Transverse colon (tissue), 4 donors: ENCODE measurements at regions not wholly inside any gene's neighbourhood (a gene's known extent, or its start where the extent isn't known, plus 50 kb on each side); places are given as distances from the start of the nearest gene placed in this dataset.
"Not testable (repeated sequence)": the region's sequence is repeated elsewhere in the genome, so short reads cannot be mapped to it uniquely, and the experiment has no call there.

ENCODE experiments used
- POLR2A ChIP-seq: fragments of 450-650 bp; IDR thresholded peaks from one replicate; pipeline ENCODE4 v1.6.1; 2016; ENCODE audit warnings: antibody characterized with exemption, mild to moderate bottlenecking, moderate library complexity
- POLR2AphosphoS5 ChIP-seq, 3 donors: sonication (generic); formaldehyde crosslinking; IDR thresholded peaks; one replicate each; pipeline ENCODE4 v1.6.1; 2016; ENCODE audit warnings: antibody characterized with exemption in 3 of 3
- TF ChIP-seq, protein P1 (sequence below), 5 experiments: fragments of 200-600 bp in 3 of 5; fragments of 450-650 bp in 2 of 5; sonication (generic) in 3 of 5; IDR thresholded peaks; 1 replicate in 2 of 5; 2 replicates in 3 of 5; pipeline ENCODE4 v1.5.1; 2016 to 2017; ENCODE audit warnings: antibody characterized with exemption in 5 of 5, inconsistent platforms in 3 of 5, mild to moderate bottlenecking in 2 of 5, moderate library complexity in 1 of 5

DNA sequence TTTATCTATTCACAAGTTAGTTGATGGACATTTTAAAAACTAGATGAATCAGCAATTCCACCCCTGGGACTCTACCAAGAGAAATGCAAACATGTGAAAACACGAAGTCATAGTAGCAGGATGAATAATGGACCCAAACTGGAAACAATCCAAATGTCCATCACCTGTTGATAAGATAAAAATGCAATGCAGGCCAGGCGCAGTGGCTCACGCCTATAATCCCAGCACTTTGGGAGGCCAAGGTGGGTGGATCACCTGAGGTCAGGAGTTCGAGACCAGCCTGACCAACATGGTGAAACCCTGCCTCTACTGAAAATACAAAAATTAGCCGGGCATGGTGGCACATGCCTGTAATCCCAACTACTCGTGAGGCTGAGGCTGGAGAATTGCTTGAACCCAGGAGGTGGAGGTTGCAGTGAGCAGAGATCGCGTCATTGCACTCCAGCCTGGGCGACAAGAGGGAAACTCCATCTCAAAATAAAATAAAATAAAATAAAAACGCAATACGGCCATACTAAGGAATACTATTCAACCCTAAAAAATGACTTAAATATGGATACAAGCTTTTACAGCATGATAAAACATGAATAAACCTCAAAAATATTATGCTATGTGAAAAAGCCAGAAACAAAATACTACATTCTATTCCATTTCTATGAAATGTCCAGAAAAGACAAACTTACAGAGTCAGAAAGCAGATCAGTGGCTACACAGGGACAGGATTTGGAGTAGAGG lies 61.6 kb upstream of the BACH2 start:
- TF ChIP-seq, protein P1, sequence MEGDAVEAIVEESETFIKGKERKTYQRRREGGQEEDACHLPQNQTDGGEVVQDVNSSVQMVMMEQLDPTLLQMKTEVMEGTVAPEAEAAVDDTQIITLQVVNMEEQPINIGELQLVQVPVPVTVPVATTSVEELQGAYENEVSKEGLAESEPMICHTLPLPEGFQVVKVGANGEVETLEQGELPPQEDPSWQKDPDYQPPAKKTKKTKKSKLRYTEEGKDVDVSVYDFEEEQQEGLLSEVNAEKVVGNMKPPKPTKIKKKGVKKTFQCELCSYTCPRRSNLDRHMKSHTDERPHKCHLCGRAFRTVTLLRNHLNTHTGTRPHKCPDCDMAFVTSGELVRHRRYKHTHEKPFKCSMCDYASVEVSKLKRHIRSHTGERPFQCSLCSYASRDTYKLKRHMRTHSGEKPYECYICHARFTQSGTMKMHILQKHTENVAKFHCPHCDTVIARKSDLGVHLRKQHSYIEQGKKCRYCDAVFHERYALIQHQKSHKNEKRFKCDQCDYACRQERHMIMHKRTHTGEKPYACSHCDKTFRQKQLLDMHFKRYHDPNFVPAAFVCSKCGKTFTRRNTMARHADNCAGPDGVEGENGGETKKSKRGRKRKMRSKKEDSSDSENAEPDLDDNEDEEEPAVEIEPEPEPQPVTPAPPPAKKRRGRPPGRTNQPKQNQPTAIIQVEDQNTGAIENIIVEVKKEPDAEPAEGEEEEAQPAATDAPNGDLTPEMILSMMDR (IDR thresholded peaks at IDR 0.05), result not testable (repeated sequence)
- not testable (repeated sequence) for TF ChIP-seq POLR2A; POLR2AphosphoS5 (IDR thresholded peaks at IDR 0.05)
